Esophagus mucosa (tissue), 1 donor: ENCODE measurements at regions not wholly inside any gene's neighbourhood (a gene's known extent, or its start where the extent isn't known, plus 50 kb on each side); places are given as distances from the start of the nearest gene placed in this dataset.
A peak's percentile ranks its signal among the peaks of the same experiment; 100 is the strongest.

Experiments used
- ATAC-seq: fragments of 200-7000 bp; cut with Tn5 transposase; one replicate; pipeline ENCODE4 v1.9.1; 2020
- donor health status: DM: yes; HTN: yes; CAD: no.

DNA sequence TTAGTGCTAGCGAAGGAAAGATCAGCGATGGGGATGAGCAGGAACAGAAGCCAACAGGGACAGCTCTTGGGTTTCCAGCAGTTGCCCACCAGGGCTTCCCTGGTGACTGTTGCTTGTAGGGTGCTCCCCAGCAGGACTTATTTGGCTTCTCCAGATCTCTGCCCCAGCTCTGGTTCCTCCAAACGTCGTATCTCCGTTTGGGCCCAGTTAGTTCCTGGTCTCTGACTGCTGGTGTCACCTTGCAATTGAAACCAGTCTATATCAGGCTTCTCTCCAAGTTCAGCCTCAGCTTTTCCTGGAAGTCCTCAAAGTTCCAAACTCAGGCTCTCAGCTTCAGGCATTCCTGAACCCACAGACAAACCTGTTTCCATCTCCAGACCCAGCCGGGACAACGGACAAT lies 70.8 kb upstream of the NXT1 start:
- ATAC-seq: no peak

DNA sequence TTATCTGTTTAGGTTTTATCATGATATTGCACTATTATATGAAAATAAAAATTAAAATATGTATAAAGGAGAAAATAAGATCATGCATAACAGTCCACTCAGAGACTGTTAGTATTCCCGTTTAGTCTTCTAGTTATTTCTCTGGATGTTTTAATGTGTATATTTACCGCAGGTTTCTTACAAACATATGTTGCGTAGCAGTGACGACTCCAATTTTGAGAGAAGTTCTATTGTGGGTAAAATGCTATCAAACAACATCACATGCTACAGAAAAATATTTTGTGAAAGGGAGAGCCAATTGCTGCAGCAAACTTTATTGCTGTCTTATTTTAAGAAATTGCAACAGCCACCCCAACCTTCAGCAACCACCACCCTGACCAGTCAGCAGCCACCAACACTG lies 72.4 kb upstream of the NXT1 start:
- no peak for ATAC-seq

DNA sequence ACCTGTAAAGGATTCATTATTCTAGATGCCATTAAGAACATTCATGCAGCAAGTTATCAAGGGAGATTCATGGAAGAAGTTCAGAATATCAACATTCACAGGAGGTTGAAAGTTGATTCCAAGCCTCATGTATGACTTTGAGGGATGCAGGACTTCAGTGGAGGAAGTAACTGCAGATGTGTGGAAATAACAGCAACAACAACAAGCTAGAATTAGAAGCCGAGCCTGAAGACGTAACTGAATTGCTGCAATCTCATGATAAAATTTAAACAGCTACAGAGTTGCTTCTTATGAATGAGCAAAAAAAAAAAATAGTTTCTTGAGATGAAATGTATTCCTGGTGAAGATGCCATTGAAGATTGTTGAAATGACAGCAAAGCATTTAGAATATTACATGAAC lies 73.3 kb upstream of the NXT1 start:
- no peak for ATAC-seq

DNA sequence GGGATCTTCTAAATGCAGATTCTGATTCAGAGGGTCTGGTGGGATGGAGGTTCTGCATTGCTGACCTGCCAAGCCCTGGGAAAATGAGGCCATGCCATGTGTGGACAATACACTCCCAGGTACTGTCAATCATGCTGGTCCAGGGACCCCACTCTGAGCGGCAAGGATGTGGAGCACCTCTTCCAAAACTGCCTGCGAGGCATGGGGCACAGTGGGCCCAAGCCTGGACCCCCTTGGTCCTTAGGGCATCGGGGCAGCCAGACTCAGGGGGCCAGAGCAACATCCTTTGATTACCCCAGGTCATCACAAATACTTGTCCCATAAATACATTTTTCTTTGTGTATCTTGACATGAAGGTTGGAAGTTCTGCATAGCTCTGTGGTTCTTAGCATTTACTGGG lies 76.8 kb upstream of the NXT1 start:
- ATAC-seq: no peak

DNA sequence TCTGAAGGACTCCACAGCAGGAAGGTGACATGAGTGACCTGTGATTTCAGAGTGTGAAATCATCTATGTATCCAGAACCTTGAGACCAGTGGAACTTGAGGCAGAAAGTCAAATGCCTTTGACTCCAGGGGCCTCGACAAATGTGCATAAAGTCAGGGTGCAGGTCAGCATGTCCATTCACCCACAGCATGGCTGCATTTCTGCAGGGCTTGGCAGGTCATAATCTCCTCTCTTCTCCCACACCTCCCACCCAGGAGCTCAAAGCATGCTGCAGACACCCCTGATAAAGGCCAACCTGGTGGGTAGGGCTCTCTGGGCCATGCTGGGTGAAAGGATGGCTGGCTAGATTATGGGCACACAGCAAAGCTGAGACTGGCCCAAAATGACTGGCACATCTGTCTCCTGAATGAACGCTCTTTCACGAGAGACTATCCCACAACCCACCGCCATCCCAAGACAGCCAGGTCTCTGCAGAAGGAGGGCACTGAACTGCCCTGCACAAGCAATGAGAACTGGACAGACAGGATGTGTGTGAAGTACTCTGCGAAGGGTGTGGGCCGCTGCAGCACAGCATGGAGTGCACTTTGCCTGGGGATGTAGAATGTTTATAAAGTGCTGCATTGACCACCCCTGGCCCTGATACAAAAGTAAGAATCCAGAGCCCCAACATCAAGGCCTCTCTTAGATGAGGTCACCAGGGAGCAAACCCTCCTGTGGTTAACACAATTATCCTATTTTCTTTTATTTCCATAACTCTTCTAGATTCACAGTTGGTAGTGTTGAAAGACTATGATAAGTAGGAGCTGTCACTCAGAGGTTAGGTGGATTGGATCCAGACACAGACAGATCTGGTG lies 78.2 kb upstream of the NXT1 start:
- ATAC-seq: no peak

DNA sequence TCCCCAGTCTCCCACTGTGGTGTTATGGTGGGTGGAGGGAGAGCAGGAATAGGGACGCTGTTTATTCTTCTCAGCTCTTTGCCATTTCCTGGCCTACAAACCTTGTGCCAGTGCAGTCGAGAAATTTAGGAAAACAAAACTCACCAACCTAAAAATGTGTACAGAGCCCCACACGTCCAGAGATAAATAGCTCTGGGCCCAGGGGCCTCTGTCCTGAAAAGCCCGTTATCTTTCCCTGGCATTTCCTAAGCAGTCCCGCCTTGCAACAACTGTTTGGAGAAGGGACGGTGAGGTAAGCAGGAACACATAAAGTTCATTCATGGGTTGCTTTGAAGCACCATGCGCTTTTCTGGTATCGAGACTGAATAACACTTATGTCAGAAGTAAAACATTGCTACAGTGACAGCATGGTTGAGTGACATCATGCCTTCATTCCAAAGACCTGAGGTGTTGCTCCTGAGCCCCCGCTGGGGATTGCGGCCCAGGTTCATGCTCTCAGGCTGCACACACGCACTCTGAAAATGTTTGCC lies 80.1 kb upstream of the NXT1 start:
- ATAC-seq: no peak

DNA sequence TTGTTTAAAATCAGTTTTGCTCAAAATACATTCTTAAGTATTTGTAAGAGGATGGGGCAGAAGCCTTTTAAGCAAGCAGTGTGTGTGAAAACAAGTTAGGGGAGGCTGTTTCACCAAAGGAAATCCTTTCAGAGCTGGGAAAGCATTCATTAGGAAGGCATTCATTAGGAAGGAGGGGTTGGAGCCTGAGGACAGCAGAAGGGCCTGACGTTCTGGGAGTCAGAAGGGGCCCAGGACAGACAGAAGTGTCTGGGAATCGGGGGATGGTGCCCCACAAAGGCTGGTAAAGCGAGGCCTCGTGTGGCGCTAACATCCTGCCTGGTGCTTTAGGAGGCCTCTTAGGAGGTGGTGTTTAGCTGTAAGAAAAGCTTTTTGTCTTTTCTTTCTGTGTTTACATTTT lies 80.6 kb upstream of the NXT1 start:
- ATAC-seq: no peak

DNA sequence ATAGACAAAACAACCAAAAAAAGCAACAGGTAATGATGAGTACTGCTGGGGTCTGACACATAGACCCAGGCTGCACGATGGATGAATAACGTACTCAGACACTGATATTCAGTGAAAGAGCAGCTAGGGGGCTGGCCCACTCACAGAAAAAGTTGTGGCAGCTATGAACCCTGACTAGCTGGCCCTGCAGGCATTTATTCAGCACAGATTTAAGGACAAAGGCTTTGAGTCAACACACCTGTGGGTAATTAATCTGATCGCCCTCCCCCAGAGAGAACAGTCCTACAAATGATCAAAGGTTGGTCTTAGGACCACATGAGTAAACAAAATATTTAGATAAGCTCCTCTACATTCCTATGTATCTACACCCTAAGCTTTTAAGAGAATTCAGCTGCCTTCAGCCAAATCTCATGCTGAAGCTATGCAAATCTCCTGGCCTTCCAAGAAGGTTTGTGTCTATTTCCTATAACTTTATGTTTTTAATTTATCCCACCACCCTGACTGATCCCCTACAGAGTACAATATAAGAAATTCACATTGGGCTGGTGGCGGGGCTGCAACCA lies 81.7 kb upstream of the NXT1 start:
- ATAC-seq: no peak

DNA sequence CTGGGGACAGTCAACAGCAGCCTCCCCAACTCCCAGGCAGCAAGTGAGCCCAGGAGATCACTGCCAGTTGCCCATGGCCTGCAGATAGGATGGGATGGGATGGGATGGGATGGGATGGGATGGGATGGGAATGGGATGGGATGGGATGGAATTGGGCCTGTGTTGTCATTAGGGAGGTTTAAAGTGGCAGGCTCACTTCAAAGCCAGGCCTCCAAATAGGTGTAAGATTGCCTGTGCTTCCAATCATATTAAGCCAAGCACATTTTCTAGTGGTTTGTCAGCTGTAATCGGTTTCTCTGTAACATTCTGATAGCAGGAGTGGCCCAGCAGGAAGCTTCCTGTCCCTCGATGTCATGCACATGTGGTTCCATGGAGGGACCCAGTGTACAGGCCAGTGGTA lies 82.7 kb upstream of the NXT1 start:
- no peak for ATAC-seq

DNA sequence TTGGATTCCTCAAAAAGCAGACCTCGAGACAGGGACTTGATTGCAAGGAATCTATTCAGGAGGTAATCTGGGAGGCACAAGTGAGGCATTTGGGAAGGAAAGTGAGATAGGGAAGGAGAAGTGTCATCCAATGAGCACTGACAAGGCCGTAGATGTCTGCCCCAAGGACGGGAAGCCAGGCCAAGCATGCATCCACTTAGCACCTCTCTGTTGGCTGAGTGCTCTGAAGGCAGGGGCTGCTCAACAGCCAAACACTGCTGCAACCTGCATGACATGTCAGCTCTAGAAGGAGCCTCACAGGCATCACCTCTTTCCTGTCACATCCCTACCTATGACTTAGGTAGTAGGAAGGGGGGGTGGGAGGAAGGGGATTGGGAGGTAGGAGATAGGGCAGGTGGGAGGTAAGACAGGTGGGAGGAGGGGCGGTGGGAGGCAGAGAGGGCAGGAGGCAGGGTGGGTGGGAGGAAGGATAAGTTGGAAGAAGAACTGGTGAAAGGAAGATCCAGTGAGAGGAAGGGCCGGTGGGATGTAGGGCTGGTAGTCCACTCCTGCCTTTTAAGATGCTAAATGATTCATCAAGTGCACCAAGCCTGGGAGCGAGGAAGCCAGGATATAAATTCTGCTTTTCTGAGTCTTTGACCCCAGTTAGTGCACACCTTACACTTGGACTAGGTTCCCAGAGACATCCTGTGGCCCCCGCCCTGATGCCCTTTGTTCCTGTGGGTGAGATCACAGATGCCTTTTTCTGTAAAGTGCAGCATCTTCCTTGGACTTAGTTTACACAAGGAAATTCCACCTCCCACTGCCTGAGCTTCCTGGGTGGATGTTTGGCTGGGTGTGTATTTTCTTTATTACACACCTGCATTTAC lies 83.8 kb upstream of the NXT1 start:
- ATAC-seq: no peak

DNA sequence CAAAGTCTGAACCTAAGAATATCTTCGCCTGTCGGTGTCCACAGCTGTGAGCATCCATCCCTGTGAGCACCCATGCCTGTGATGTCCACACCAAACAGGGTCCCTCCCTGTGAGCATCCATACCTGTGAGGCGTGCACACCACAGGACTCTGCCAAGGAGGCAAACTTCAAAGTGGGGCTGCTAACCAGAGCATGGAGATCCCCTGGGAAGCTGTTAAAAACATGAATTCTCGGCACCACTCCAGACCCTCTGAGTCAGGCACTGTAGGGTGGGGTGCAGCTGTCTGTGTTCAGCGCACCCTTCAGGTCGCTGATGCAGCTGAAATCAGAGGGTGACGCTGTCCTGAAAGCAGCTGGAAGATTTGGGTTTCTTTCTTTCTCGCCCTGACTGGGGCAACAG lies 85.4 kb upstream of the NXT1 start:
- ATAC-seq: no peak

DNA sequence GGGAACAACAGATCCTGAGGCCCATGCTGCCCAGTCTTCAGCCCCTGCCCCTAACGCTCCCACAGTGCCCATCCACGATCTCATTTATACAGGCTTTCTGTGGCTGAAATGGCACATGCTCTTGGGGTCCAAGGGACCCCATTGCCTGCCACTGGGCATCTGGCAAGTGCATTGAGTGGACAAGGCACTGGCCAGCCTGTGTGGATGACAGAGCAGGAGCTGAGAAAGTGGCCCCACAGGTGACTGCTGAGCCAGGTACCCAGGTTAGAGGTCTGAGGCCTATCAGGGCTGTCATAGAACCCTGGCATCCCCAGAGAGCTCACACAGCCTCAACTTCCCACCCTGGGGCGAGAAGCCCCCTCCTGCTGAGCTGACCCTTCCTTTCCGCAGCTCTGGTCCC lies 86.0 kb upstream of the NXT1 start:
- ATAC-seq: no peak

DNA sequence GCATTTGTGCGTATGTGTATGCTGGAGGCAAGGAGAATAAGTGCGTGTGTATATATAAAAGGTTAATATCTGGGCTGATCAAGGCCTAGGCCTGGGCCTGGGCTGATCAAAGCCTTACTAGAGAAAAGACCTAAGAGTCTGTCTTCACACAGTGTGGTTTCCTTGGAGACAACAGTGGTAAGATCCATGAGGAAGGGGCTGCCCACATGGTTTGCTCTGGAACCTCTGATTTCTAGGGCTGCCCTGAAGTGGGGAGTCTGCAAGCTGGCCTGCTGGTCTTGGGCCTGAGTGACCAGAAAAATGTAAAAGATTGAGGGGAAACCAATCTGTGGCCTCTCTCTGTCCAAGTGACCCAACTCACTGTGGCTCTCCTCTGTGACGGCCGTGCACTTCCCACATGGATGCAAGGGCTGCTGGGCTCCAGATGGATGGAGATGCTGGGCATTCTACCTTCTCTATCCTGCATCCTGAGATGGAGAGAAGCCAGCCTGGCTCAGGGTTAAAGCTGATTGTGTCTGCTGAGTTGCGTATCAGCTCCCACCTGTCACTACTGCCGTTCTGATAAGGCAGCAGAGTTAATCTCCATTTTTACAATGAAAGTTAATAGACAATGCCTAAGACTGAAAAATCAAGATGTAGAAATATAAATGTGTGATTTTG lies 90.3 kb upstream of the NXT1 start:
- ATAC-seq: no peak

DNA sequence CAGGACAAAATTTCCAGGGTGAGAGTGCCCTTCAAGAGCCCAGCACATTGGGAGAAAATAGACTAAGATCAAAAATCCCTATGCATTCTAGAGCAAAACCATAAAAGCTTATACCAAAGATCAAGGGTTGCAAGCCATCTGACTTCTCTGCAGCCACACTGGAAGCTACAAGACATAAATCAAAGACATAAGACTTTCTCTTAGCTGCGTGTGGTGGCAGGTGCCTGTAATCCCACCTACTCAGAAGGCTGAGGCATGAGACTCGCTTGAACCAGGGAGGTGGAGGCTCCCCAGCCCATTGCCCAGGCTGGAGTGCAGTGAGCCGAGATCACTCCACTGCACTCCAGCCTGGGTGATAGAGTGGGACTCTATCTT lies 91.9 kb upstream of the NXT1 start:
- ATAC-seq: no peak

DNA sequence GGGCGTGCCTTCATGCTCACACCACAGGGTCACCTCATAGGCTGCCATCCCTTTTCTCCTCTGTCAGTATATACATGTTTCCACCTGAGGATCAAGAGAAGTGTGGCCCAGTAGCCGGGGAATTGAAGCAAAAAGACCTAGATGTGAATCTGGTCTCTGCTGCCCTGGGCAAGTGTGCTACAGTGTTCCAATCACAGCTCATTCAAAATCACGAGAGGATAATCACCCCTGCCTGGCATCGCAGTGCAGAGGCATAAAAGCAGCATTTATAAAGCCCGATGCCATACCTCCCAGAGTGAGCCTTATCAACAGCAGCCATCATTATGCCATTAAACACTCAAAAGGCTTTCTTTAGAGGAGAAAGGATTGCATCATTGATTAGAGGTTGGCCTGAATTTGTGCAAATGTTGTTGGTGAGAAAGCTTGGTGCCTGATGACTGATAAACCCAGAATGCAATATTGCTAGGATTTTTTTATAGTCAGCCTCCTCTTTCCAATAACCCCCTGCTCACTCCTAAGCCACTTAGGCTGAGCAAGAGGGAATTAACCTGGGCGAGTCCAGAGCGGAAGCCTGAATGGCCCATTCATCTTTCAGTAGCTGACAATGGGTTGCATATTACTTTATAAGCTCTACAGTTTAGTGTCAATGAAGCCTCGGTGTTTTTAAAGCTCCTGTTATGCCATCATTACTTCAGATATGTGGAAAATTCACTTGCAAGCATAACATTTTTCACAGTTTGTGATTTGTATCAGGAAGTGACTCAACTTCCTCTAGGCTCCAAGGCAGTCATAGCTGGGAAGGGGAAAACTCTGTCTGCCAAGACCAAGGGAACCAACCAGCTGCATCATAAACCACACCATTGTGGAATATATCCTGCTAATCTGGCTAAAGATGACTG lies 92.5 kb upstream of the NXT1 start:
- ATAC-seq: peak; percentile 73

DNA sequence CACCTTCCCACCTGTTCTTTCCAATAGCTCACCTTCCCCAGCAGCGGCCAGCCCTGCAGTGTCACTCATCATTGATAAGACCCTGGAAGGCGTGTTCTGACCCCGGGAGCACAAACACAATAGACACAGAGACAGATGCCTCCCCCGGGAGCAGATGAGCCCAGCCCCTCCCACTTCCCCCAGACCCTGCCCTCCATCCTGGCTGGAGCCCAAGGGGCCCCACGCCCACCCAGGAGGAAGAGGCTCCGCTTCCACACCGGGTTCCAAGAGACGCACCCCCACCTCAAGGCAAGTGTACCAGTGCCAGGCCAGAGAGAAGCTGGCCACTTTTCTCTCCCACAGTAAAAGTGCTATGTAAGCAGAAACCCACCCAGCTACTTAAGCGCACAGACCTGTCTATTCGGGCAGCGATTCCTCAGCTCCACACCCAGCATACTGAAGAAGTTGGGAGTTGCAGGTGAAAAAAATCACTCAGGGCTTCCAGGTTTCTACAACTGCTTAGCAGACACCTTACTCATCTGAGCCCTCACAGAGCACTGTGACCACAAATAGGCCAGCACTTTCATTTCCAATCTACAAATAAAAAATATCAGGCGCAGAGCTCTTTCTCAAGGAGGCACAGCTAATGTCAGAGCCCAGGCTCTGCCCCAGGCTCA lies 93.4 kb upstream of the NXT1 start:
- ATAC-seq: no peak

DNA sequence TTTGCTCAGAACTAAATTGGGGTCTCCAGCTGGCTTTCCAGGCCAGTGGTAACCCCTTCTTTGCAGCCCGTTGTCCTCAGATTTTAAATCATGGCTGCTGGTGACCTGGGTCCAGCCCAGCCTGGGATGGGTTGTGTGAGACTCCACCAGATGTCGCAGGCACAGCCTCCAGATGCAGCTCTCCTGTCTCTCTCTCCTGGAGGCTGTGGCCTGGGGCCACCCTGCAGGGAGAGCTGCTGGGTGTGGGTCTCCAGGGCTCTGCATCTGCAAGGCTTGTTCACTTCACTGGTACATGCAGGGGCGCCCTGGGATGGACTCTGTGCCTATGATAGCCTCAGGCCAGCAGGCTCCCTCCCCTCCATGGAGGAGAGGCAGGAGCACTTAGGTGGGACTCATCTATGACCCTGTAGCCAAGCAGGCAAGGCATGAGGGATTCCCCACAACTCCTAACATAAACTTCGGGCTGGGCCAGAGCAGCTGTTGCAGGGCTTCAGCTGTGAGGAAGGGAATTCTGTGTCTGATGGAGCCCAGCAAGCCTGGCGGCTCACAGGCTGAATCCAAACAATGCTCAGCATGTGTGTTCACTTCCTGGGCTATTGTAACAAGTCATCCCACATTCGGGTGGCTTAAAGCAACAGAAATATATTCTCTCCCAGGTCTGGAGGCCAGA lies 94.7 kb upstream of the NXT1 start:
- ATAC-seq: no peak

DNA sequence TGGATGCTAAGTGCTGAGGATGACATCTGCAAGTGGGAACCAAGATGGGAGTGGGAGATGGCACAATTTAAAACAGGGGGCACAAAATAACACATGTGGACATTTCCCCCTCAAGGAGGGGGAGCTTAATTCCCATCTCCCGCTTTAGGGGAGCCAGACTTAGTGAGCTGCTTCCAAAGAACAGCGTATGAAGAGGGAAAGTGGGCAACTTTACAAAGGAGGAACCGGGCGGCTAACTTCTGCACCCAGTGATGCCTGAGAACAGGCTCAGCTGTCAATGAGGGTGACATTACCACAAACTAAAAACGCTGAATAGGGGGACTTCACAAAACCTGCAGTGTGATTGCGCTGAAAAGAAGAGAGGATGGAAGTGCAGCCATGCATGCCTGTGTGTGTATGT lies 95.5 kb upstream of the NXT1 start:
- ATAC-seq: no peak

DNA sequence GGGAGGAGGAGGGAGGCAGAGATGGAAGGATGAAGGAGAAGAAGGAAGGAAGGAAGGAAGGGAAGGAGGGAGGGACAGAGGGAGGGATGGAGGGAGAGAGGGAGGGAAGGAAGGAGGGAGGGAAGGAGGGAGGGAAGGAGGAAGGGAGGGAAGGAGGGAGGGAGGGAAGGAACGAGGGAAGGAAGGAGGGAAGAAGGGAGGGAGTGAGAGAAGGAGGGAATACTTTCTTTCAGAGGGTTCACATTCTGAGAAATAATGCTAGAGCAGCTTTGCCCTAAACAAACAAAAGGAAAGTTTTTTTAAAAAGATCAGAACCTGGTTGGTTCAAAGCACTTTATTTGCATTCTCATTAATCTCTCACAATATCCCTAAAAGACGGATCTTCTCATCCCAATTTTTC lies 96.1 kb upstream of the NXT1 start:
- no peak for ATAC-seq

DNA sequence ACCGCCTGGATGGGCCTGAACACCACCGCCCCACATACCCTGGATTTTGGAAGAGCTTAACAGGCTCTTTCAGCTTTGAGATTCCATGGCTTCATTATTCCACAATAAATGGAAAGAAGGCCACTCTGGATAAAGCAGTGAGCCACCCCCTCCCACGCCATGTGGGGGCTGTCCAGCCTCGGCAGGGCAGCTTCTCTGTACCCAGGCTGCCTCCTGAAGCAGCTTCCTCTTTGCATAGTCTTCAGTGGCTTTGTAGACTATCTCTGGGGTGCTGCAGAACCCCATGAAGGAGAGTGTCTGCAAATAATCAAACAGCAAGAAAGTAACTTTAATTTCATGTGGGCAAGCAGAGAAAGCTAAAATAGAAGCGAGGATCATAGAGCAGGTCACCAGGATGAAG lies 96.6 kb upstream of the NXT1 start:
- ATAC-seq: no peak

DNA sequence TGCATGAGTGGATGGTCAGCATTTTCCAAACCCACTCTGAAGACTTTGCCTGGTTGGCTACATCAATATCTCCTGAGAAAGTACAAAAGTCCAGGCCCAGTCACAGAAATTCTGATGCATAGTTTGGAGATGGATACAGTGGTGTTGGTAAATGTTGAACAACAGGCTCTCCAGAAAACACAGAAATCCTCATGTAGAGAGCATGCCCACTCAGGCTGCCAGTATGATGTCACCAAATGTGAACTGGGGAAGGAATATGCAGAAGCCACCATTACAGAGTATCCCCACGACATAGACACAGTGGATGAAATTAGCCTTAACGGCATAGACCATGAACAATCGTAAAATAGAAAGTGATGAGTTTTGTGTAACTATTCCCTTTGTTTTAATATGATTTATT lies 97.1 kb upstream of the NXT1 start:
- ATAC-seq: no peak
